A673 (cell line): ENCODE measurements at regions not wholly inside any gene's neighbourhood (a gene's known extent, or its start where the extent isn't known, plus 50 kb on each side); places are given as distances from the start of the nearest gene placed in this dataset.

Source experiments
- CTCF ChIP-seq: fragments of 300-800, 200-600 bp; sonication (generic); conservative IDR thresholded peaks from 2 replicates; pipeline ENCODE4 v1.5.1; 2017; ENCODE audit warnings: low read depth, mild to moderate bottlenecking, antibody characterized with exemption, low read length, moderate library complexity, mixed read lengths
- EZH2 ChIP-seq: fragments of 200-600 bp; sonication (generic); IDR thresholded peaks from 2 replicates; pipeline ENCODE4 v1.6.1; 2017; ENCODE audit warnings: borderline replicate concordance, low read depth, mild to moderate bottlenecking, mixed read lengths, antibody characterized with exemption, low read length; ENCODE audit not compliant: poor library complexity, severe bottlenecking

- no peak for TF ChIP-seq CTCF
- no peak for TF ChIP-seq EZH2
These were observed 115.6 kb upstream of the NR3C2 start for GRCh38 chr4:148557793-148558192.
